AG04450 (cell line): ENCODE measurements at regions not wholly inside any gene's neighbourhood (a gene's known extent, or its start where the extent isn't known, plus 50 kb on each side); places are given as distances from the start of the nearest gene placed in this dataset.

Experiments used
- CTCF ChIA-PET: fragments of 300-600, 350-600 bp; formaldehyde crosslinking; extraction: SDS; loops from one replicate; lab custom pipeline; 2022; ENCODE audit warnings: antibody characterized with exemption, inconsistent platforms; lab: Charles Lee
- POLR2A ChIA-PET: fragments of 350-600 bp; formaldehyde crosslinking; extraction: SDS; loops from one replicate; lab custom pipeline; 2021; ENCODE audit warnings: antibody characterized with exemption, inconsistent platforms; lab: Yijun Ruan, JAX
- DNase-seq: peaks from one replicate; pipeline ENCODE4 v3.0.0-alpha.2; 2011; ENCODE audit warnings: low read depth, low spot score
- H3K27ac ChIP-seq: one replicate; pipeline ENCODE4 v1.5.1; 2012; ENCODE audit warnings: low read depth, low read length, control low read depth
- H3K27me3 ChIP-seq: one replicate; pipeline ENCODE4 v1.6.0; 2012; ENCODE audit warnings: low read length; ENCODE audit not compliant: control insufficient read depth, insufficient read depth
- H3K4me3 ChIP-seq: 2 replicates; pipeline ENCODE4 v1.5.1; 2011; ENCODE audit warnings: mild to moderate bottlenecking, low read depth, low read length, control low read depth
- H3K9me3 ChIP-seq: 2 replicates; pipeline ENCODE4 v1.5.1; 2012; ENCODE audit warnings: low read length; ENCODE audit not compliant: control insufficient read depth, insufficient read depth
- TF ChIP-seq, protein P1 (sequence below): IDR thresholded peaks from 2 replicates; pipeline ENCODE4 v1.5.1; 2011; ENCODE audit warnings: low read depth, low read length, control low read depth, inconsistent platforms

DNA sequence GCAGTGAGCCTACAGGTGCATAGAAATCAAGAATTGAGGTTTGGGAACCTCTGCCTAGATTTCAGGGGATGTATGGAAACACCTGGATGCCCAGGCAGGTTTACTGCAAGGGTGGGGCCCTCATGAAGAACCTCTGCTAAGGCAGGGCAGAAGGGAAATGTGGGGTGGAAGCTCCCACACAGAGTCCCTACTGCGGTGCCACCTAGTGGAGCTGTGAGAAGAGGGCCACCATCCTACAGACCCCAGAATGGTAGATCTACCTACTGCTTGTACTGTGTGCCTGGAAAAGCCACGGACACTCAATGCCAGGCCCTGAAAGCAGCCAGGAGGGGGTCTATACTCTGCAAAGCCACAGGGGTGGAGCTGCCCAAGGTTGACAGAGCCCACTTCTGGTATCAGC lies 533.5 kb downstream of the GPAM start:
- POLR2A ChIA-PET: no interaction called here
- no peak for DNase-seq
- Histone ChIP-seq H3K9me3 (peaks cover 19% of the 10 kb centered on the region), H3K27ac (no peak overlapping the region), H3K4me3 (no peak overlapping the region), H3K27me3 (no peaks in the 10 kb centered on the region)
- CTCF ChIA-PET: no interaction called here
- TF ChIP-seq, protein P1, sequence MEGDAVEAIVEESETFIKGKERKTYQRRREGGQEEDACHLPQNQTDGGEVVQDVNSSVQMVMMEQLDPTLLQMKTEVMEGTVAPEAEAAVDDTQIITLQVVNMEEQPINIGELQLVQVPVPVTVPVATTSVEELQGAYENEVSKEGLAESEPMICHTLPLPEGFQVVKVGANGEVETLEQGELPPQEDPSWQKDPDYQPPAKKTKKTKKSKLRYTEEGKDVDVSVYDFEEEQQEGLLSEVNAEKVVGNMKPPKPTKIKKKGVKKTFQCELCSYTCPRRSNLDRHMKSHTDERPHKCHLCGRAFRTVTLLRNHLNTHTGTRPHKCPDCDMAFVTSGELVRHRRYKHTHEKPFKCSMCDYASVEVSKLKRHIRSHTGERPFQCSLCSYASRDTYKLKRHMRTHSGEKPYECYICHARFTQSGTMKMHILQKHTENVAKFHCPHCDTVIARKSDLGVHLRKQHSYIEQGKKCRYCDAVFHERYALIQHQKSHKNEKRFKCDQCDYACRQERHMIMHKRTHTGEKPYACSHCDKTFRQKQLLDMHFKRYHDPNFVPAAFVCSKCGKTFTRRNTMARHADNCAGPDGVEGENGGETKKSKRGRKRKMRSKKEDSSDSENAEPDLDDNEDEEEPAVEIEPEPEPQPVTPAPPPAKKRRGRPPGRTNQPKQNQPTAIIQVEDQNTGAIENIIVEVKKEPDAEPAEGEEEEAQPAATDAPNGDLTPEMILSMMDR: no peak

- Histone ChIP-seq H3K9me3 (peaks cover 8% of the 10 kb centered on the region), H3K27ac (no peak overlapping the region), H3K4me3 (no peak overlapping the region), H3K27me3 (no peaks in the 10 kb centered on the region)
- DNase-seq: no peak
- POLR2A ChIA-PET: no interaction called here
- TF ChIP-seq, protein P1: no peak
- CTCF ChIA-PET: no interaction called here
Observed at GRCh38 chr10:111656066-111656465, 527.5 kb downstream of the GPAM start.

DNA sequence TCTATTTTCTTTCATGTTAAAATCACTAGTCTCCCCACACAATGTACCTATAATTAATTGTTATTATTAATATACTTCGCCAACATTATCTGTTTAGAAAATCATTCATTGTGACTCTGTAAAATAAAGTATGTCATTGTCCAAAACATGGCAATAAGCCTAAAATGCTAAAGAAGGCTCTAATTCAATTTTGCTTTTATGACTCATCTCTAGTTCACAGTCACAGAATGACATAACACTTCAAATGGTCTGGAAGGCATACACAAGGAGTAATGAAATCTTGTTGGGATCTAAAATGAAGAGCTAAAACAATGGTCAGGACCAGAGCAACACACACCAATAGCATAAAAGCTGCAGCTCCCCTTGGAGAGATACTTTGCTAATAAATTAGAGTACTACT lies 505.8 kb downstream of the GPAM start:
- POLR2A ChIA-PET: no interaction called here
- DNase-seq: no peak
- TF ChIP-seq, protein P1: no peak

DNA sequence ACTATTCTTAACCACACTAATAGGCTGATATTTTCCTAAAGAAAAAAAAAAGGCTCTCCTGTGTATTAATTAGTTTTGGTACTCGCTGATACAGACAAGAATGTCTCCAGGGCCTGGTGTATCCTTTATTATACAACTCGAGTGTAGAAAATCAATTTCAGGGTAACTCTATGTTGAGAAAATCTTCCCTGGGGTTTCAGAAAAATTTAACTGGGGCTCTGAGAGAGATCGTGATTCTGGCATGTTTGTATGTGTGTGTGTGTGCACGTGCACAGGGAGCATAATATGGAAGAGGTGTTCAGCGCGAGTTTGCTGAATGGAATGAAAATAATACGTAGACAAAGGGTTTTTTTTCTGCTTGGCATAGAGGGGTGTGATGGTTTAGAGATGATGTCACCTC lies 496.8 kb downstream of the GPAM start:
- ChIA-PET CTCF (no interaction called here), POLR2A (no interaction called here)
- Histone ChIP-seq H3K4me3 (no peak overlapping the region), H3K9me3 (peaks cover 8% of the 10 kb centered on the region), H3K27me3 (no peaks in the 10 kb centered on the region), H3K27ac (no peak overlapping the region)
- DNase-seq: no peak
- TF ChIP-seq, protein P1: no peak

More for the DNA sequence above, 505.8 kb downstream of the GPAM start:
- Histone ChIP-seq H3K4me3 (no peak overlapping the region), H3K27me3 (no peaks in the 10 kb centered on the region), H3K9me3 (peaks cover 17% of the 10 kb centered on the region), H3K27ac (no peak overlapping the region)
- CTCF ChIA-PET: no interaction called here

DNA sequence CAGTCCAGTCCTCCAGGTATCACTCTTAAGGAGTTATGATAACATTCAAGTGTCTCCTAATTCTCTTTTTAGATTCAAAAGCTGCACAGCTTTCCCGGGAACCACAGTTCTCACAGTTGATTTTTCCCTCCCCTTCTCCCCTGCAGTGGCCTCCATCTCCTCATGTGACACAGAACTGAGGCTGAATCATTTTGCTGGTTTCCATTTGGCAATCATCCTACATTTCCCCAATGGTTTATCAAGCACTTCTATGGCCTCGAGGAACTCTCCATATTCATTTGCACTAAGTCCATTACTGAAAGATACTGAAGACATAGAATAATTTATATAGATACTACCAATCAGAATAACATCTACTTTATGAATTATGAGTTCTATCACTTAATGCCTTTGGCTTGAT lies 484.9 kb downstream of the GPAM start:
- no peak overlapping the region for H3K27ac ChIP-seq
- ChIA-PET CTCF (no interaction called here), POLR2A (no interaction called here)
- H3K9me3 ChIP-seq: peaks cover 5% of the 10 kb centered on the region
- no peaks in the 10 kb centered on the region for H3K27me3 ChIP-seq
- H3K4me3 ChIP-seq: no peak overlapping the region
- TF ChIP-seq, protein P1: no peak
- DNase-seq: no peak
